ENCODE measurements at regions not wholly inside any gene's neighbourhood (a gene's known extent, or its start where the extent isn't known, plus 50 kb on each side); places are given as distances from the start of the nearest gene placed in this dataset.
"Not testable (repeated sequence)": the region's sequence is repeated elsewhere in the genome, so short reads cannot be mapped to it uniquely, and the experiment has no call there.

GRCh38 chr2:82823892-82824291, 1635.2 kb downstream of the SUCLG1 start:
- DNase-seq (ENCODE audit: low spot score) (no peak), ATAC-seq (no peak)
- intact Hi-C loops (cut with DNase I), result no loop called here

GRCh38 chr2:82819951-82820350, 1639.1 kb downstream of the SUCLG1 start:
- no peak for DNase-seq (ENCODE audit: low spot score)
- intact Hi-C loops (cut with DNase I), result no loop called here
- no peak for ATAC-seq

- no peak for ATAC-seq
- intact Hi-C loops (cut with DNase I), result no loop called here
- DNase-seq (ENCODE audit: low spot score), result no peak
Measured at GRCh38 chr2:82814146-82814545, 1644.9 kb downstream of the SUCLG1 start.

- ATAC-seq (no peak), DNase-seq (ENCODE audit: low spot score) (no peak)
- intact Hi-C loops (cut with DNase I), result no loop called here
Measured at GRCh38 chr2:82811946-82812345, 1647.1 kb downstream of the SUCLG1 start.

GRCh38 chr2:82803307-82803706, 1655.8 kb downstream of the SUCLG1 start:
- no peak for DNase-seq (ENCODE audit: low spot score)

GRCh38 chr2:82797469-82797868, 1661.6 kb downstream of the SUCLG1 start:
- intact Hi-C loops (cut with DNase I), result no loop called here
- ATAC-seq (no peak), DNase-seq (ENCODE audit: low spot score) (no peak)

More at GRCh38 chr2:82803307-82803706, 1655.8 kb downstream of the SUCLG1 start:
- intact Hi-C loops (cut with DNase I), result no loop called here
- ATAC-seq, result no peak

- intact Hi-C loops (cut with DNase I), result no loop called here
- ATAC-seq (no peak), DNase-seq (ENCODE audit: low spot score) (no peak)
Measured at GRCh38 chr2:82796132-82796531, 1662.9 kb downstream of the SUCLG1 start.

GRCh38 chr2:82795446-82795845, 1663.6 kb downstream of the SUCLG1 start:
- intact Hi-C loops (cut with DNase I), result no loop called here
- ATAC-seq (no peak), DNase-seq (ENCODE audit: low spot score) (no peak)

GRCh38 chr2:82793711-82794435, 1665.2 kb downstream of the SUCLG1 start:
- ATAC-seq (no peak), DNase-seq (ENCODE audit: low spot score) (no peak)
- intact Hi-C loops (cut with DNase I), result no loop called here

- ATAC-seq (no peak), DNase-seq (ENCODE audit: low spot score) (no peak)
- intact Hi-C loops (cut with DNase I), result no loop called here
Measured at GRCh38 chr2:82792316-82792715, 1666.8 kb downstream of the SUCLG1 start.

- intact Hi-C loops (cut with DNase I), result no loop called here
- ATAC-seq (no peak), DNase-seq (ENCODE audit: low spot score) (no peak)
Measured at GRCh38 chr2:82790206-82791021, 1668.7 kb downstream of the SUCLG1 start.

GRCh38 chr2:82789851-82790205, 1669.3 kb downstream of the SUCLG1 start:
- intact Hi-C loops (cut with DNase I), result no loop called here
- DNase-seq (ENCODE audit: low spot score) (no peak), ATAC-seq (no peak)

- DNase-seq (ENCODE audit: low spot score), result no peak
- intact Hi-C loops (cut with DNase I), result no loop called here
- ATAC-seq, result no peak
Measured at GRCh38 chr2:82781176-82781915, 1677.7 kb downstream of the SUCLG1 start.

- no peak for DNase-seq (ENCODE audit: low spot score)
- intact Hi-C loops (cut with DNase I), result no loop called here
- no peak for ATAC-seq
Measured at GRCh38 chr2:82780050-82780449, 1679.0 kb downstream of the SUCLG1 start.

- ATAC-seq (no peak), DNase-seq (ENCODE audit: low spot score) (no peak)
- intact Hi-C loops (cut with DNase I), result no loop called here
Measured at GRCh38 chr2:82752396-82752795, 1706.7 kb downstream of the SUCLG1 start.

GRCh38 chr2:82748653-82749052, 1710.4 kb downstream of the SUCLG1 start:
- no peak for ATAC-seq
- intact Hi-C loops (cut with DNase I), result no loop called here
- DNase-seq (ENCODE audit: low spot score), result no peak

GRCh38 chr2:82740527-82740926, 1718.6 kb downstream of the SUCLG1 start:
- DNase-seq (ENCODE audit: low spot score), result no peak
- no peak for ATAC-seq
- intact Hi-C loops (cut with DNase I), result no loop called here

GRCh38 chr2:82737965-82738364, 1721.1 kb downstream of the SUCLG1 start:
- ATAC-seq; DNase-seq (ENCODE audit: low spot score); intact Hi-C loops (cut with DNase I): not testable (repeated sequence)

- intact Hi-C loops (cut with DNase I), result no loop called here
- DNase-seq (ENCODE audit: low spot score) (no peak), ATAC-seq (no peak)
Measured at GRCh38 chr2:82735336-82735735, 1723.7 kb downstream of the SUCLG1 start.

GRCh38 chr2:82731824-82732223, 1727.3 kb downstream of the SUCLG1 start:
- DNase-seq (ENCODE audit: low spot score) (no peak), ATAC-seq (no peak)
- intact Hi-C loops (cut with DNase I), result no loop called here
